T-helper 9 cell (primary cell): ENCODE measurements at regions not wholly inside any gene's neighbourhood (a gene's known extent, or its start where the extent isn't known, plus 50 kb on each side); places are given as distances from the start of the nearest gene placed in this dataset.

Source experiments
- DNase-seq: peaks from one replicate; pipeline ENCODE4 v3.0.0-alpha.2; 2020

- DNase-seq: no peak
Observed at GRCh38 chr3:70899816-70900215, 587.4 kb upstream of the MDFIC2 start.

GRCh38 chr3:70890020-70890394, 577.6 kb upstream of the MDFIC2 start:
- DNase-seq: no peak

- no peak for DNase-seq
Observed at GRCh38 chr3:70889162-70890019, 577.0 kb upstream of the MDFIC2 start.

GRCh38 chr3:70885636-70886035, 573.2 kb upstream of the MDFIC2 start:
- no peak for DNase-seq

- no peak for DNase-seq
Observed at GRCh38 chr3:70882104-70882503, 569.7 kb upstream of the MDFIC2 start.

GRCh38 chr3:70880421-70880820, 568.0 kb upstream of the MDFIC2 start:
- no peak for DNase-seq

- DNase-seq: no peak
Observed at GRCh38 chr3:70876154-70876553, 563.7 kb upstream of the MDFIC2 start.

- no peak for DNase-seq
Observed at GRCh38 chr3:70874196-70874595, 561.8 kb upstream of the MDFIC2 start.

- no peak for DNase-seq
Observed at GRCh38 chr3:70873686-70874085, 561.2 kb upstream of the MDFIC2 start.

- no peak for DNase-seq
Observed at GRCh38 chr3:70871909-70872656, 559.6 kb upstream of the MDFIC2 start.

GRCh38 chr3:70870576-70870975, 558.1 kb upstream of the MDFIC2 start:
- DNase-seq: no peak

GRCh38 chr3:70868561-70868960, 556.1 kb upstream of the MDFIC2 start:
- no peak for DNase-seq

GRCh38 chr3:70863049-70863448, 550.6 kb upstream of the MDFIC2 start:
- no peak for DNase-seq

- DNase-seq: no peak
Observed at GRCh38 chr3:70861855-70862254, 549.4 kb upstream of the MDFIC2 start.

- DNase-seq: no peak
Observed at GRCh38 chr3:70861234-70861633, 548.8 kb upstream of the MDFIC2 start.

GRCh38 chr3:70857916-70858315, 545.5 kb upstream of the MDFIC2 start:
- no peak for DNase-seq

GRCh38 chr3:70856414-70857162, 544.1 kb upstream of the MDFIC2 start:
- DNase-seq: no peak

- no peak for DNase-seq
Observed at GRCh38 chr3:70855149-70855548, 542.7 kb upstream of the MDFIC2 start.

- no peak for DNase-seq
Observed at GRCh38 chr3:70854108-70854507, 541.7 kb upstream of the MDFIC2 start.

GRCh38 chr3:70853161-70853944, 540.9 kb upstream of the MDFIC2 start:
- no peak for DNase-seq

GRCh38 chr3:70849911-70850699, 537.7 kb upstream of the MDFIC2 start:
- DNase-seq: no peak
